ENCODE measurements at regions not wholly inside any gene's neighbourhood (a gene's known extent, or its start where the extent isn't known, plus 50 kb on each side); places are given as distances from the start of the nearest gene placed in this dataset.

- no peak for DNase-seq
Measured at GRCh38 chr11:28657378-28658030, 549.3 kb downstream of the METTL15 start.

GRCh38 chr11:28654191-28654590 is 546.0 kb downstream of the METTL15 start:
- DNase-seq, result no peak

- no peak for DNase-seq
Measured at GRCh38 chr11:28649922-28650321, 541.7 kb downstream of the METTL15 start.

GRCh38 chr11:28636566-28636965 is 528.4 kb downstream of the METTL15 start:
- no peak for DNase-seq

- no peak for DNase-seq
Measured at GRCh38 chr11:28636033-28636432, 527.8 kb downstream of the METTL15 start.

- DNase-seq, result no peak
Measured at GRCh38 chr11:28632338-28632737, 524.1 kb downstream of the METTL15 start.

- no peak for DNase-seq
Measured at GRCh38 chr11:28631148-28631547, 523.0 kb downstream of the METTL15 start.

GRCh38 chr11:28629235-28629634 is 521.0 kb downstream of the METTL15 start:
- no peak for DNase-seq

- no peak for DNase-seq
Measured at GRCh38 chr11:28628412-28628811, 520.2 kb downstream of the METTL15 start.

- peak; percentile 28 for DNase-seq
Measured at GRCh38 chr11:28627690-28628255, 519.6 kb downstream of the METTL15 start.

GRCh38 chr11:28625532-28625931 is 517.3 kb downstream of the METTL15 start:
- DNase-seq, result no peak

- no peak for DNase-seq
Measured at GRCh38 chr11:28621753-28622152, 513.6 kb downstream of the METTL15 start.

- DNase-seq, result no peak
Measured at GRCh38 chr11:28619846-28620540, 511.8 kb downstream of the METTL15 start.

GRCh38 chr11:28618416-28618815 is 510.2 kb downstream of the METTL15 start:
- DNase-seq, result no peak

- no peak for DNase-seq
Measured at GRCh38 chr11:28616160-28616965, 508.2 kb downstream of the METTL15 start.

- DNase-seq, result no peak
Measured at GRCh38 chr11:28615542-28615941, 507.4 kb downstream of the METTL15 start.

GRCh38 chr11:28606930-28607329 is 498.7 kb downstream of the METTL15 start:
- no peak for DNase-seq

GRCh38 chr11:28599656-28600055 is 491.5 kb downstream of the METTL15 start:
- DNase-seq, result no peak

- no peak for DNase-seq
Measured at GRCh38 chr11:28598531-28598930, 490.3 kb downstream of the METTL15 start.

- no peak for DNase-seq
Measured at GRCh38 chr11:28596816-28597215, 488.6 kb downstream of the METTL15 start.

GRCh38 chr11:28592141-28592540 is 484.0 kb downstream of the METTL15 start:
- no peak for DNase-seq

GRCh38 chr11:28584992-28585391 is 476.8 kb downstream of the METTL15 start:
- no peak for DNase-seq

- no peak for DNase-seq
Measured at GRCh38 chr11:28582506-28582905, 474.3 kb downstream of the METTL15 start.
